ENCODE measurements at regions not wholly inside any gene's neighbourhood (a gene's known extent, or its start where the extent isn't known, plus 50 kb on each side); places are given as distances from the start of the nearest gene placed in this dataset.

DNA sequence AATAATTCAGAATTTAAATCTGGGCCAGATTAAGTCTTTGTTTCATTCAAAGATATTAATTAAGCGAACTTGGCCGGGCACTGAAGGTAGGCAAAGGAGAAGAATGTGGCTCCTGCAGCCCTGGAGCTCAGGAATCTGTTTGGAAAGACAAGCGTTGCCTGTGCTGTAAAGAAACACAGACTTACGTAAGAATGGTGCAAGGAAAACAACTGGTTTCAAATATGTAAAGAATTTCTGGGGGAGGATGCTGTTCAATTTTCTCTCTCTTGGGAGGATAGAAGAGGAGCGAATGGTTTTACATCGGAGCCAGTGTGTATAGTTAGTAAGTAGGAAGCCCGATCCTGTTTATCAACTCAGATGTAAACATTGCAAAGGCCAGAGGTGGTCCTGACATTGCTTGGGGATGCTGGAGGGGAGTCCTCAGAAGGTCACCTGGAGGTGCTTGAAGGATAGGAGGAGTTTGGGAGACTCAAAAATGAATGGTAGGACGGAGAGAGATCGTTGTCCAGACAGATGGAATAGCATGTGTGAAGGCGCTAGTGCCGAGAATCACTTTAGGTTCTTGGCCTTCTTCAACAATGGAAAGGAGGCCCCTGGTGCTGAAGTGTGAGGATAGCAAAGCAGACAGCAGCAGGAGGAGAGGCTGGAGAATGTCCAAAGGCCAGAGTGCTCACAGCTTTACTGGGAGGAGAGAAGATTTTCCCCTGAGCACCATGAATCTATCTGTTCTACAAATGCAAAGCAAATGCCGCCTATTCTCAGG lies 456.1 kb downstream of the LPIN1 start:
- Histone ChIP-seq H3K9ac (replicated peaks; ENCODE audit: extremely low read depth, insufficient read depth, low read length) (no peak overlapping the region), H3K27me3 (ENCODE audit: control insufficient read depth in 2 of 2, insufficient read depth in 2 of 2, low read length in 2 of 2) (no peaks in the 10 kb centered on the region), H3K9me3 (replicated peaks; ENCODE audit: control insufficient read depth, insufficient read depth, low read length) (no peaks in the 10 kb centered on the region), H3K9me1 (replicated peaks; ENCODE audit: control insufficient read depth, extremely low read depth, insufficient read depth, low read length) (no peaks in the 10 kb centered on the region), H3K4me1 (ENCODE audit: control insufficient read depth, extremely low read depth, insufficient read depth, low read length) (no peaks in the 10 kb centered on the region), H2AFZ (ENCODE audit: low read depth, low read length) (no peak overlapping the region), H4K20me1 (replicated peaks; ENCODE audit: control insufficient read depth, extremely low read depth, insufficient read depth, low read length) (no peaks in the 10 kb centered on the region), H3K27ac (ENCODE audit: insufficient read depth, low read depth, low read length) (no peak overlapping the region), H3K79me2 (ENCODE audit: control insufficient read depth, insufficient read depth, low read length) (no peaks in the 10 kb centered on the region), H3K36me3 (ENCODE audit: control insufficient read depth in 2 of 2, extremely low read depth in 1 of 2, insufficient read depth in 2 of 2, low read length in 2 of 2) (no peaks in the 10 kb centered on the region), H3K4me3 (replicated peaks in 1 of 3; ENCODE audit: insufficient read depth in 1 of 3, low read depth in 1 of 3, low read length in 3 of 3) (no peak overlapping the region), H3K4me2 (ENCODE audit: insufficient read depth, low read length) (no peak overlapping the region)
- dilution Hi-C loops (cut with MboI; ENCODE audit: extremely low pct_ligation_motif_present, low sequenced_read_pairs) (no loop called here), intact Hi-C loops (cut with micrococcal nuclease) (no loop called here)
- BruUV-seq (replicated peaks): no TSS peak
- ChIA-PET CTCF (no interaction called here), POLR2A (no interaction called here)
- TF ChIP-seq POLR2AphosphoS5 (IDR thresholded peaks at IDR 0.05; ENCODE audit: insufficient read depth, low read depth, low read length) (no peak), FOS (IDR thresholded peaks at IDR 0.05; ENCODE audit: borderline replicate concordance, insufficient read depth, low read length) (no peak), POLR2A (IDR thresholded peaks at IDR 0.05; ENCODE audit: low read depth, low read length) (no peak), GATA2 (IDR thresholded peaks at IDR 0.05; ENCODE audit: insufficient read depth, insufficient read length, low read depth, low read length) (no peak), MYC (IDR thresholded peaks at IDR 0.05; ENCODE audit: low read depth, low read length) (no peak), JUN (IDR thresholded peaks at IDR 0.05; ENCODE audit: borderline replicate concordance, insufficient read depth, insufficient read length, low read depth) (no peak), EZH2 (IDR thresholded peaks at IDR 0.05; ENCODE audit: borderline replicate concordance, low read depth, low read length, severe bottlenecking) (no peak)
- TF ChIP-seq, protein P1, sequence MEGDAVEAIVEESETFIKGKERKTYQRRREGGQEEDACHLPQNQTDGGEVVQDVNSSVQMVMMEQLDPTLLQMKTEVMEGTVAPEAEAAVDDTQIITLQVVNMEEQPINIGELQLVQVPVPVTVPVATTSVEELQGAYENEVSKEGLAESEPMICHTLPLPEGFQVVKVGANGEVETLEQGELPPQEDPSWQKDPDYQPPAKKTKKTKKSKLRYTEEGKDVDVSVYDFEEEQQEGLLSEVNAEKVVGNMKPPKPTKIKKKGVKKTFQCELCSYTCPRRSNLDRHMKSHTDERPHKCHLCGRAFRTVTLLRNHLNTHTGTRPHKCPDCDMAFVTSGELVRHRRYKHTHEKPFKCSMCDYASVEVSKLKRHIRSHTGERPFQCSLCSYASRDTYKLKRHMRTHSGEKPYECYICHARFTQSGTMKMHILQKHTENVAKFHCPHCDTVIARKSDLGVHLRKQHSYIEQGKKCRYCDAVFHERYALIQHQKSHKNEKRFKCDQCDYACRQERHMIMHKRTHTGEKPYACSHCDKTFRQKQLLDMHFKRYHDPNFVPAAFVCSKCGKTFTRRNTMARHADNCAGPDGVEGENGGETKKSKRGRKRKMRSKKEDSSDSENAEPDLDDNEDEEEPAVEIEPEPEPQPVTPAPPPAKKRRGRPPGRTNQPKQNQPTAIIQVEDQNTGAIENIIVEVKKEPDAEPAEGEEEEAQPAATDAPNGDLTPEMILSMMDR (IDR thresholded peaks at IDR 0.05; ENCODE audit: extremely low read depth in 1 of 2, insufficient read depth in 1 of 2, low read depth in 1 of 2, low read length in 2 of 2): no peak
- TF ChIP-seq, protein P2, sequence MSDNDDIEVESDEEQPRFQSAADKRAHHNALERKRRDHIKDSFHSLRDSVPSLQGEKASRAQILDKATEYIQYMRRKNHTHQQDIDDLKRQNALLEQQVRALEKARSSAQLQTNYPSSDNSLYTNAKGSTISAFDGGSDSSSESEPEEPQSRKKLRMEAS (IDR thresholded peaks at IDR 0.05; ENCODE audit: insufficient read depth, insufficient read length): no peak
- DNase-seq (ENCODE audit: low read depth, low spot score): no peak
- FAIRE-seq: no peak

Data from endothelial cell of umbilical vein (primary cell).